Mesendoderm (in vitro differentiated cells): ENCODE measurements at regions not wholly inside any gene's neighbourhood (a gene's known extent, or its start where the extent isn't known, plus 50 kb on each side); places are given as distances from the start of the nearest gene placed in this dataset.
"Not testable (repeated sequence)": the region's sequence is repeated elsewhere in the genome, so short reads cannot be mapped to it uniquely, and the experiment has no call there.

Experiments used
- DNase-seq: peaks from one replicate; pipeline ENCODE4 v3.0.0; 2013
- H2AK5ac ChIP-seq: 2 replicates; pipeline ENCODE4 v1.6.1; 2013; ENCODE audit warnings: low read length, inconsistent platforms
- H2BK120ac ChIP-seq: 2 replicates; pipeline ENCODE4 v1.6.1; 2013; ENCODE audit warnings: low read depth, mild to moderate bottlenecking, low read length, moderate library complexity, mixed read lengths
- H2BK15ac ChIP-seq: replicated peaks from 2 replicates; pipeline ENCODE4 v1.6.1; 2013; ENCODE audit warnings: low read depth, mild to moderate bottlenecking, moderate library complexity
- H2BK5ac ChIP-seq: 2 replicates; pipeline ENCODE4 v1.6.1; 2013; ENCODE audit warnings: low read length, inconsistent platforms
- H3K18ac ChIP-seq: 2 replicates; pipeline ENCODE4 v1.6.1; 2013; ENCODE audit warnings: mild to moderate bottlenecking, low read length, mixed read lengths
- H3K23ac ChIP-seq: one replicate; pipeline ENCODE4 v1.6.1; 2013; ENCODE audit warnings: low read length
- H3K27ac ChIP-seq: 2 replicates; pipeline ENCODE4 v1.5.1; 2013; ENCODE audit warnings: low read depth, mild to moderate bottlenecking, inconsistent platforms, low read length, moderate library complexity
- H3K27me3 ChIP-seq: 2 replicates; pipeline ENCODE4 v1.6.1; 2013; ENCODE audit warnings: low read length, control low read depth, mild to moderate bottlenecking, inconsistent platforms; ENCODE audit not compliant: insufficient read depth, poor library complexity
- H3K36me3 ChIP-seq: 2 replicates; pipeline ENCODE4 v1.6.1; 2013; ENCODE audit warnings: low read length, inconsistent platforms; ENCODE audit not compliant: control insufficient read depth, insufficient read depth
- H3K4ac ChIP-seq: one replicate; pipeline ENCODE4 v1.6.1; 2013; ENCODE audit warnings: low read depth, mild to moderate bottlenecking, low read length, moderate library complexity
- H3K4me1 ChIP-seq: 2 replicates; pipeline ENCODE4 v1.6.1; 2013; ENCODE audit warnings: low read depth, low read length, inconsistent platforms; ENCODE audit not compliant: control insufficient read depth
- H3K4me2 ChIP-seq: 2 replicates; pipeline ENCODE4 v1.6.1; 2013; ENCODE audit warnings: low read length
- H3K4me3 ChIP-seq: 2 replicates; pipeline ENCODE4 v1.5.1; 2013; ENCODE audit warnings: mild to moderate bottlenecking, low read length
- H3K56ac ChIP-seq: one replicate; pipeline ENCODE4 v1.6.1; 2013; ENCODE audit warnings: low read length
- H3K79me1 ChIP-seq: 2 replicates; pipeline ENCODE4 v1.6.1; 2013; ENCODE audit warnings: low read length, inconsistent platforms
- H3K79me2 ChIP-seq: 2 replicates; pipeline ENCODE4 v1.6.1; 2013; ENCODE audit warnings: mild to moderate bottlenecking, low read length; ENCODE audit not compliant: control insufficient read depth, insufficient read depth
- H3K9ac ChIP-seq: 2 replicates; pipeline ENCODE4 v1.6.1; 2013; ENCODE audit warnings: low read length, inconsistent platforms
- H4K5ac ChIP-seq: one replicate; pipeline ENCODE4 v1.6.1; 2013; ENCODE audit warnings: low read length
- H4K8ac ChIP-seq: one replicate; pipeline ENCODE4 v1.6.1; 2013; ENCODE audit warnings: low read depth, mild to moderate bottlenecking, control low read depth, low read length, moderate library complexity
- WGBS: extraction: QIAGEN DNeasy Blood & Tissue Kit; methylation state at CpG from one replicate; pipeline ENCODE4 v1.1.7; 2013; ENCODE audit warnings: low lambda C conversion rate, missing lambda C conversion rate; ENCODE audit not compliant: insufficient coverage; ENCODE audit errors: extremely low coverage; 5-methylcytosine and 5-hydroxymethylcytosine counted together

- Histone ChIP-seq H3K56ac (no peak overlapping the region), H3K36me3 (no peaks in the 10 kb centered on the region), H3K27ac (no peak overlapping the region), H3K9ac (no peak overlapping the region), H3K79me2 (no peaks in the 10 kb centered on the region), H3K27me3 (no peaks in the 10 kb centered on the region), H2BK120ac (no peak overlapping the region), H3K23ac (no peak overlapping the region), H2AK5ac (no peak overlapping the region), H4K8ac (peak overlapping the region; percentile 76), H3K18ac (no peak overlapping the region), H2BK15ac (no peak overlapping the region), H4K5ac (no peak overlapping the region), H3K79me1 (no peaks in the 10 kb centered on the region), H3K4me3 (no peak overlapping the region), H2BK5ac (no peak overlapping the region), H3K4me1 (no peaks in the 10 kb centered on the region), H3K4me2 (no peak overlapping the region), H3K4ac (no peak overlapping the region)
- WGBS, result no CpG with 5 or more reads among the region's 2 CpGs
- DNase-seq, result no peak
Measured at GRCh38 chr12:46548605-46549071, 176.1 kb upstream of the SLC38A2 start.

- Histone ChIP-seq H3K4me1 (no peaks in the 10 kb centered on the region), H3K18ac (no peak overlapping the region), H3K27me3 (no peaks in the 10 kb centered on the region), H3K4ac (no peak overlapping the region), H2BK120ac (no peak overlapping the region), H3K56ac (no peak overlapping the region), H4K8ac (no peak overlapping the region), H3K4me3 (no peak overlapping the region), H3K36me3 (no peaks in the 10 kb centered on the region), H2AK5ac (no peak overlapping the region), H4K5ac (no peak overlapping the region), H3K27ac (no peak overlapping the region), H2BK15ac (peak overlapping the region; percentile 36), H3K9ac (no peak overlapping the region), H3K4me2 (no peak overlapping the region), H3K23ac (no peak overlapping the region), H3K79me2 (no peaks in the 10 kb centered on the region), H3K79me1 (no peaks in the 10 kb centered on the region), H2BK5ac (no peak overlapping the region)
- WGBS, result no CpG with 5 or more reads among the region's 1 CpG
- no peak for DNase-seq
Measured at GRCh38 chr12:46547421-46548354, 175.1 kb upstream of the SLC38A2 start.

GRCh38 chr12:46546634-46547273, 174.2 kb upstream of the SLC38A2 start:
- Histone ChIP-seq H3K4me1 (no peaks in the 10 kb centered on the region), H4K5ac (no peak overlapping the region), H2BK5ac (no peak overlapping the region), H3K18ac (no peak overlapping the region), H3K27ac (no peak overlapping the region), H3K9ac (no peak overlapping the region), H4K8ac (no peak overlapping the region), H2BK15ac (no peak overlapping the region), H3K4ac (no peak overlapping the region), H3K4me2 (no peak overlapping the region), H3K36me3 (no peaks in the 10 kb centered on the region), H3K23ac (no peak overlapping the region), H3K79me1 (no peaks in the 10 kb centered on the region), H2BK120ac (no peak overlapping the region), H3K79me2 (no peaks in the 10 kb centered on the region), H2AK5ac (no peak overlapping the region), H3K4me3 (no peak overlapping the region), H3K27me3 (no peaks in the 10 kb centered on the region), H3K56ac (no peak overlapping the region)
- no peak for DNase-seq
- no CpG with 5 or more reads among the region's 2 CpGs for WGBS

- H2BK120ac ChIP-seq, H3K79me2 ChIP-seq, H3K23ac ChIP-seq, H3K4ac ChIP-seq, H3K4me2 ChIP-seq, H2BK5ac ChIP-seq, H2BK15ac ChIP-seq, H3K18ac ChIP-seq, H3K27ac ChIP-seq, H3K56ac ChIP-seq, H4K5ac ChIP-seq, H2AK5ac ChIP-seq, H3K9ac ChIP-seq, H4K8ac ChIP-seq, H3K79me1 ChIP-seq, H3K4me3 ChIP-seq, H3K27me3 ChIP-seq, DNase-seq, H3K4me1 ChIP-seq, H3K36me3 ChIP-seq: not testable (repeated sequence)
- WGBS, result no CpG with 5 or more reads among the region's 3 CpGs
Measured at GRCh38 chr12:46543378-46543795, 170.8 kb upstream of the SLC38A2 start.

GRCh38 chr12:46538976-46539375, 166.4 kb upstream of the SLC38A2 start:
- WGBS, result no CpG with 5 or more reads among the region's 2 CpGs
- no peak overlapping the region for H2AK5ac ChIP-seq
- H3K4me1 ChIP-seq, result no peaks in the 10 kb centered on the region
- H3K27ac ChIP-seq, result no peak overlapping the region
- H3K79me1 ChIP-seq, result no peaks in the 10 kb centered on the region
- H2BK5ac ChIP-seq, result no peak overlapping the region
- H3K27me3 ChIP-seq, result no peaks in the 10 kb centered on the region
- no peak overlapping the region for H3K9ac ChIP-seq
- DNase-seq, result no peak
- H4K5ac ChIP-seq, result no peak overlapping the region
- H2BK15ac ChIP-seq, result no peak overlapping the region
- no peak overlapping the region for H3K4me2 ChIP-seq
- H3K4me3 ChIP-seq, result no peak overlapping the region
- no peak overlapping the region for H3K4ac ChIP-seq
- no peak overlapping the region for H3K23ac ChIP-seq
- no peak overlapping the region for H2BK120ac ChIP-seq
- no peaks in the 10 kb centered on the region for H3K36me3 ChIP-seq
- H3K56ac ChIP-seq, result no peak overlapping the region
- no peak overlapping the region for H3K18ac ChIP-seq
- H4K8ac ChIP-seq, result no peak overlapping the region
- no peaks in the 10 kb centered on the region for H3K79me2 ChIP-seq
